HUES64 (cell line): ENCODE measurements at regions not wholly inside any gene's neighbourhood (a gene's known extent, or its start where the extent isn't known, plus 50 kb on each side); places are given as distances from the start of the nearest gene placed in this dataset.
"Not testable (repeated sequence)": the region's sequence is repeated elsewhere in the genome, so short reads cannot be mapped to it uniquely, and the experiment has no call there.

Source experiments
- H3K27ac ChIP-seq: 2 replicates; pipeline ENCODE4 v1.7.0; 2013; ENCODE audit warnings: low read depth, low read length, inconsistent platforms
- H3K27me3 ChIP-seq: 2 replicates; pipeline ENCODE4 v1.6.1; 2013; ENCODE audit warnings: mild to moderate bottlenecking, low read length; ENCODE audit not compliant: insufficient read depth
- H3K36me3 ChIP-seq: 2 replicates; pipeline ENCODE4 v1.6.1; 2013; ENCODE audit warnings: mild to moderate bottlenecking, low read length; ENCODE audit not compliant: insufficient read depth
- H3K4me1 ChIP-seq: 2 replicates; pipeline ENCODE4 v1.6.1; 2013; ENCODE audit warnings: mild to moderate bottlenecking, low read length, moderate library complexity; ENCODE audit not compliant: insufficient read depth
- H3K4me3 ChIP-seq: 2 replicates; pipeline ENCODE4 v1.5.1; 2013; ENCODE audit warnings: mild to moderate bottlenecking, low read length, moderate library complexity
- H3K9ac ChIP-seq: 2 replicates; pipeline ENCODE4 v1.6.1; 2013; ENCODE audit warnings: mild to moderate bottlenecking, low read depth, low read length
- H3K9me3 ChIP-seq: 2 replicates; pipeline ENCODE4 v1.6.1; 2013; ENCODE audit warnings: low read depth, low read length; ENCODE audit not compliant: insufficient read depth
- WGBS: fragments of 150-250, 120-280 bp; methylation state at CpG from one replicate; pipeline ENCODE4 v1.1.7; 2013; ENCODE audit warnings: missing lambda C conversion rate; 5-methylcytosine and 5-hydroxymethylcytosine counted together

DNA sequence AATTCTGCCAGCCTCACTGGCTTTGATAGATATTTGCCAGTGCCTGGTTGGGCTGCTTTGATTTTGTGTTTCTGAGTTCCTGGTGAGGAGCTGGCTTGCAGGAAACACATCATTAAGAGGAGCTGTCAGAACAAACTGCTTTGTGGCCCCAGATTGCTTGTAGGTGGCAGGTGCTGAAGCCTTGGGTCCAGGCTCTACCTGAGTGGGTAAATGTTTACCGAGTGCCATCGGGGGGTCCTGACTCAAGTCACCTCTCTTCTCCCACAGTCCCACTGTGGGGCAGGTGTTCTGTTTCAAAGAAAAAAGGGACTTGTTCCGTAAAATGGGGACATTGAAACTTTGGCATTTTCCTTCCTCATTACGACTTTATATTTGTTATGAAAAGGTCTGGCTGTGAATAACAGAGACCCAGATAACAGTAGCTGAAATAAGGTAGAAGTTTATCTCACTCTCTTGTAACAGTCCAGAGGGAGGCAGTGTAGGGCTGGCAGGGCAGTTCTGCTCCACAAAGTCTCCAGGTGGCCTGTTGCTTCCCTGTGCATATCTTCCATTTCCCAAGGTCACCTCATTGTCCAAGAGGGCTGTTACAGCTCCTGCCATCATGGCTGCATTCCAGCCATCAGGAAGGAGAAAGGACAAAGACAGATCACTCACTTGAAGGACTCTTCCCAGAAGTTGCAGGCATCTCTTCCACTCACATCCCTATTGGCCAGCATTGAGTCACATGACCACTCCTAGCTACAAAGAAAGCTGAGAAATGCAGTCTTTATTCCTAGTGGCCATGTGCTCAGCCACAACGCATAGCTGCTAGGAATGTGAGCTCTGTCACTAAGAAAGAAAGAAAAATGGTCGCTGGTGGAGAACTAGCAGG lies 149.9 kb upstream of the KCNG1 start:
- Histone ChIP-seq H3K9me3 (no peaks in the 10 kb centered on the region), H3K4me3 (no peak overlapping the region), H3K9ac (no peak overlapping the region), H3K27me3 (peaks cover 5% of the 10 kb centered on the region), H3K4me1 (peaks cover 10% of the 10 kb centered on the region; the same call in 1 of the 2 replicates), H3K36me3 (no peaks in the 10 kb centered on the region), H3K27ac (no peak overlapping the region)
- 89% methylated on average over 6 of the region's 6 CpGs for WGBS

DNA sequence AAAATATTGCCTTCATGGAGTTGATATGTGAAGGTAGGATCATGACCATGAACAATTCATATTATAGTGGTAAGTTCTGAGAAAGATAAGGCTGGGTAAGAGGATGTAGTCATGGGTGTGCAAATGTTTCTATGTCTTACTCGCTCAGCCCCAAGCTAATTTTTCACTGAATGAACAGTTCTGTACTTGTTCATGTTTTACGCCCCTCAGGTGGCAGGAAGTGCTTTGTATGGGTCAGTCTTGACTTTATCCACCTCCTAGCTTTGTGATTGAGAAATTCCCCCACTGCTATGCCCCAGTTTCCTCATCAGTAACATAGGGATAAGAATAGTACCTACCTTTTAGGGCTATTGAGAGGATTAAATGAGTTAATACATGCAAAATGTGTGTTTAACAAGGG lies 148.2 kb upstream of the KCNG1 start:
- H3K27ac ChIP-seq: no peak overlapping the region
- peaks cover 10% of the 10 kb centered on the region; the same call in 1 of the 2 replicates for H3K4me1 ChIP-seq
- H3K36me3 ChIP-seq: no peaks in the 10 kb centered on the region
- 100% methylated on average over 2 of the region's 2 CpGs for WGBS
- no peak overlapping the region for H3K9ac ChIP-seq
- peaks cover 5% of the 10 kb centered on the region for H3K27me3 ChIP-seq
- no peaks in the 10 kb centered on the region for H3K9me3 ChIP-seq
- H3K4me3 ChIP-seq: no peak overlapping the region

DNA sequence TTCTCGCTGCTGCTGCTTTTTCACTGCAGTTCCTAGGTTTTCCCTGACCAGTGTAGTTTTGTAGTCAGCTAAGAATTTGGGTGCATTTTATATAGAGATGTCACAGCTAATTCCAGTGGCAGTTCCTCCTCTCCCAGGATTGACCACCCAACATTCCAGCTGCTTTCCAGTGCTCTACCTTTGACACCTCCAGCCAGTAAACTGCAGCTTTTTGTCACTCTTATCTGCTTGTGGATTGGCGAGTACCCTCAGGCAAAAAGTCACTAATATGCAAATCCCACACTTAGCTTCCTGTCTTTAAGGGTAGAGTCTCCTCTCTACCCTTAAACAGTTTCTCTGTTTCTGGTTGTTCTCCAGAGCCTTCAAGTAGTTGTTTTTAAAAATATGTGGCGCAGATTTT lies 146.9 kb upstream of the KCNG1 start:
- Histone ChIP-seq H3K4me1 (peaks cover 10% of the 10 kb centered on the region; the same call in 1 of the 2 replicates), H3K27ac (no peak overlapping the region), H3K9ac (no peak overlapping the region), H3K36me3 (no peaks in the 10 kb centered on the region), H3K9me3 (no peaks in the 10 kb centered on the region), H3K27me3 (peaks cover 5% of the 10 kb centered on the region), H3K4me3 (no peak overlapping the region)
- 49% methylated on average over 2 of the region's 3 CpGs for WGBS

DNA sequence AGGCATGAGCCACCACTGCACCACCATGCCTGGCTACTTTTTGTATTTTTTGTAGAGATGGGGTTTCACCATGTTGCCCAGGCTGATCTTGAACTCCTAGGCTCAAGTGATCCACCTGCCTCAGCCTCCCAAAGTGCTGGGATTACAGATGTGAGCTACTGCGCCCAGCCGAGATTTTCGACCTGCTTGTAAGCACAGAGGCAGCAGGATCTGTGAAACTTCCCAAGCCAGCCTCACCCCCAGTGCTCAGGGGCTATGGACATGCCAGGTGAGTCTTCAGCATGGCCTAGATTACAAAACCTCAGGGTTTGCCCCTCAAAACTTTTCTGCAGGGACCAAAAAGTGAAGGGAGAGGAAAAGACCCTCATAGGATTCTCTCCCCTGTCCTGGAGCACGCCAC lies 145.0 kb upstream of the KCNG1 start:
- not testable (repeated sequence) for H3K27me3 ChIP-seq, H3K27ac ChIP-seq, H3K36me3 ChIP-seq, H3K9ac ChIP-seq, H3K4me3 ChIP-seq, H3K9me3 ChIP-seq
- 93% methylated on average over 4 of the region's 4 CpGs for WGBS
- H3K4me1 ChIP-seq: peaks cover 10% of the 10 kb centered on the region; the same call in 1 of the 2 replicates

DNA sequence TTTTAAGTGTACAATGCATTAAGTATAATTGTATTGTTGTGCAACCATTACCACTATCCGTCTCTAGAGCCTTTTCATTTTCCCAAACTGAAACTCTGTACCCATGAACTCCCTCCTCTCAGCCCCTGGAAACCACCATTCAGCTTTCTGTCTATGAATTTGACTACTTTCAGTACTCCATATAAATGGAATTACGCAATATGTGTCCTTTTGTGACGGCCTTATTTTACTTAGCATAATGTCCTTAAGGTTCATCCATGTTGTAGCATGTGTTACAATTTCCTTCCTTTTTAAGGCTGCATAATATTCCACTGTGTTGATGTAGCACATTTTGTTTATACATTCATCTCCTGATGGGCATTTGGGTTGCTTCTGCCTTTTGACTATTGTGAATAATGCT lies 143.6 kb upstream of the KCNG1 start:
- Histone ChIP-seq H3K36me3 (no peaks in the 10 kb centered on the region), H3K27me3 (peaks cover 3% of the 10 kb centered on the region), H3K4me1 (peaks cover 10% of the 10 kb centered on the region; the same call in 1 of the 2 replicates), H3K9ac (no peak overlapping the region), H3K27ac (no peak overlapping the region), H3K9me3 (no peaks in the 10 kb centered on the region), H3K4me3 (no peak overlapping the region)
- WGBS: 99% methylated on average over 3 of the region's 3 CpGs

DNA sequence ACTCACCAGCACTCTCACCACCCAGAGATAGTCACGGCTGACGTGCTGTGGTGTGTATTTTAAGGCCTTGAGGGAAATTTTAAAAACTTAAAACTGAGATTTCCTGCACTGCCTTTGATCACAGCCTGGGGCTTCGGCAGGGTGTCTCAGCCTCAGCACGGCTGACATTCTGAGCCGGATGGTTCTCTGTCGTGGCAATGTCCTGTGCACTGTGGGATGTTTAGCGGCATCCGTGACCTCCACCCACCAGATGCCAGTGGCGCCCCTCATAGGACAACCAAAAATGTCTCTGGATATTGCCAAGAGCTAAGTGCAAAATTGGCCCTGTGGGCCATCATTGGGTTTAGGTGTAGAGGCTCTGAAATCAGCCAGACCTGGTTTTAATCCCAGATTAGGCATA lies 142.2 kb upstream of the KCNG1 start:
- H3K9me3 ChIP-seq: no peaks in the 10 kb centered on the region
- H3K36me3 ChIP-seq: no peaks in the 10 kb centered on the region
- H3K4me1 ChIP-seq: peaks cover 7% of the 10 kb centered on the region; the same call in 1 of the 2 replicates
- no peaks in the 10 kb centered on the region for H3K27me3 ChIP-seq
- H3K9ac ChIP-seq: no peak overlapping the region
- no peak overlapping the region for H3K4me3 ChIP-seq
- H3K27ac ChIP-seq: no peak overlapping the region
- 87% methylated on average over 9 of the region's 9 CpGs for WGBS

DNA sequence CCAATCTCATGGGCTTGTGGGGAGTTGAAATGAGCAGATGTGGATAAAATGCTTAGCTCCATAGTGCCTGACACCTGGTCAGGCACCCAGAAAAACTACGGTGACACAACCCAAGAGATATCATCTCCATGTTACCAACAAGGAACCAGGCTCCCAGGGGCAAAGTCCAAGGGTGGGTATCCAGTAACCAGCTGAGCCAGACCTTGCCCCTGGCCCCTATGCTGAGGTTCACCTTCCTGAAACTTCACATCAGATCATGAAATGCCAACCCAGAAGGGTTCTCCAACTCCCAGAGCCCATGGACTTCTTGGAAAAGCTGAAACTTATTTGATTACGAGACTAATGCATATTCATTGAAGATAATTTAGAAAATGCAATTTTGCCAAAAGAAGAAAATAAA lies 141.8 kb upstream of the KCNG1 start:
- no peak overlapping the region for H3K4me3 ChIP-seq
- no peaks in the 10 kb centered on the region for H3K9me3 ChIP-seq
- no peaks in the 10 kb centered on the region for H3K27me3 ChIP-seq
- H3K27ac ChIP-seq: no peak overlapping the region
- no peaks in the 10 kb centered on the region for H3K36me3 ChIP-seq
- 94% methylated on average over 2 of the region's 2 CpGs for WGBS
- H3K4me1 ChIP-seq: peaks cover 3% of the 10 kb centered on the region; the same call in 1 of the 2 replicates
- H3K9ac ChIP-seq: no peak overlapping the region

DNA sequence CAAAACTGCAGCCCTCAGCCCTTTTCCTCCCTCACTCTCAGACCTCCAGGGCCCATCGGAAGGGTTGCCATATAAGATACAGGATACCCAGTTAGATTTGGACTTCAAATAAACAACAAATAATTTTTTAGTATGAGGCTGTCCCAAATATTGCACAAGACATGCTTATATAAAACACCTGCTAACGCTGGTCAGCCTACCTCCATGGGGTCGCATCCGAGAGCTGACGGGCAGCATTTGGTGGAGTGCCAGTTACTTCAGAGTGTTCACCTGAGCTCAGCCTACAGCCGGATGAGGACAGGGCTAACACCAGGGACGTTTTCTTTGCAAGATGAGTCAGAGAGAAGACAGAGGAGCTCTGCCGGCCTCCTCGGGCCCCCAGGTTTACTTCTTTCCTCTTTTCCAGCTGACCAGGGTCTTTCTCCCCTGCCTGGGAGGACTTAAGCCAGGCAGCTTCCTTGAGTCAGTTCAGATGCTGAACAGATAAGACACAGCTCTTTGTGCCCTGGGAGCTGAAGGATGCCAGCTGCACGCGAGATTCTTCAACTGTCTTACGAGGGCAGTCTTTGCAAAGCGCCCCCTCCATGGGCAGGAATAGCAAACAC lies 141.2 kb upstream of the KCNG1 start:
- WGBS: 83% methylated on average over 13 of the region's 13 CpGs
- no peak overlapping the region for H3K9ac ChIP-seq

DNA sequence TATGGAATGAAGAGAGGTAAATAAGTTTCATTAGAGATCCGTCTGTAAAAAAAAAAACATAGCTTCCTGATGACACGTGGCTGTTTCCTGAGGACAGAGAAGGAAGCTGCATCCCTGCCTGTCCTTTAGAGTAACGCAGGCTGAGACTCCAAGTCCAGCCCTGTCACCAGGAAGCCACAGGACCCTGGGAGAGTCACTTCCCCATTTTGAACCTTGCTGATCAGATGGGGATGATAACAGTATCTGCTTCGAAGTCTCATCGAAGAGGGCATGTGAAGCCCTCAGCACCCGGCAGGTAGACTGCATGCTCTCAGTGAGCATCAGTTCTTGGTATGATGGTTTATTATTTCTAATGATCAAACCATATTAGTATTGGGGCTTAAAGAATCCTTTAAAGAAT lies 139.1 kb upstream of the KCNG1 start:
- H3K4me1 ChIP-seq: no peaks in the 10 kb centered on the region

More for the DNA sequence above, 141.2 kb upstream of the KCNG1 start:
- Histone ChIP-seq H3K4me3 (no peak overlapping the region), H3K27ac (no peak overlapping the region), H3K36me3 (no peaks in the 10 kb centered on the region), H3K9me3 (no peaks in the 10 kb centered on the region), H3K4me1 (no peaks in the 10 kb centered on the region), H3K27me3 (no peaks in the 10 kb centered on the region)

DNA sequence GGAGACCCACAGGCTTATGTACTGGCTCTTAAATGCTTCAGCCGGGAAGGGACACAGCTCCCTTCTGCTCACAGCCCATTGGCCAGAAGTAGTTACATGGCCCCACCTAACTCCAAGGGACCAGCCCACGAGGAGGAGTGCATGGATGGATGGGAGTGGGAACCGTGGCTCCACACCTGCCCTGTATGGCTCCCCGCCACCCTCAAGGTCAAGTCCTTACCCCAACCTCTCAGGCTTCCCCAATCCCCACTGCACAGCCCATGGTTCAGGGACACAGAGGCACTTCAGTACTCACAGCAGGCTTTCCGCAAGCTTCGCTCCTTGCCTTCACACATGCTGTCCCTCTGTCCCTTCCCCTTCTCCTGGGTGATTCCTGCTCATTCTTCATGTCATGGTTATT lies 137.9 kb upstream of the KCNG1 start:
- H3K9ac ChIP-seq: no peak overlapping the region
- no peaks in the 10 kb centered on the region for H3K9me3 ChIP-seq
- H3K4me1 ChIP-seq: peaks cover 6% of the 10 kb centered on the region; the same call in 1 of the 2 replicates
- 83% methylated on average over 6 of the region's 6 CpGs for WGBS
- no peaks in the 10 kb centered on the region; the same call in 1 of the 2 replicates for H3K27me3 ChIP-seq
- no peaks in the 10 kb centered on the region for H3K36me3 ChIP-seq
- no peak overlapping the region for H3K27ac ChIP-seq
- H3K4me3 ChIP-seq: no peak overlapping the region

More for the DNA sequence above, 139.1 kb upstream of the KCNG1 start:
- Histone ChIP-seq H3K9ac (no peak overlapping the region), H3K27ac (no peak overlapping the region), H3K9me3 (no peaks in the 10 kb centered on the region), H3K36me3 (no peaks in the 10 kb centered on the region), H3K27me3 (no peaks in the 10 kb centered on the region), H3K4me3 (no peak overlapping the region)
- 88% methylated on average over 6 of the region's 6 CpGs for whole genome bisulfite sequencing

DNA sequence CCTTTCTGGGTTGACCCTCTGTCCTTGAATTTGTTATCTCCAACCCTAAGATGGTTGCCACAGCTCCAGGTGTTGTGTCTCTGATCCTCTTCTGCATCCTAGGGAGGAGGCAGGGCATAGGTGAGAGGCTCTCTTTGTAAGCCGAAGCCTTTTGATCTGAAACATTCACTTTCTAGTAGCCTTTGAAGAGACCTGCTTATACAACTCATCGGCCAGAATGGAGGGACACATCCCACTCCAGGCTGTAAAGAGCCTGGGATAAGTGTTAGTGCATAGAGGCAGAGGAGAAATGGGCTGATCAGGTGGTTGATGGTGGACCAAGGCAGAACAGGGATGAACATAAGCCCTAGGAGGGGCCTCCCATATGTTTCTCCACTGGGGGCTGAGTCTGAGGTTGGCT lies 137.1 kb upstream of the KCNG1 start:
- Histone ChIP-seq H3K9ac (no peak overlapping the region), H3K36me3 (no peaks in the 10 kb centered on the region), H3K4me1 (peaks cover 6% of the 10 kb centered on the region; the same call in 1 of the 2 replicates), H3K9me3 (no peaks in the 10 kb centered on the region), H3K27me3 (no peaks in the 10 kb centered on the region; the same call in 1 of the 2 replicates), H3K27ac (no peak overlapping the region), H3K4me3 (no peak overlapping the region)
- WGBS: 91% methylated on average over 2 of the region's 2 CpGs
